Amygdala (tissue), 56 donors: ENCODE measurements at regions not wholly inside any gene's neighbourhood (a gene's known extent, or its start where the extent isn't known, plus 50 kb on each side); places are given as distances from the start of the nearest gene placed in this dataset.

Experiments used
- DNase-seq, 56 donors: peaks; one replicate each; lab custom pipeline; 2025; lab: John Stamatoyannopoulos, UW

DNA sequence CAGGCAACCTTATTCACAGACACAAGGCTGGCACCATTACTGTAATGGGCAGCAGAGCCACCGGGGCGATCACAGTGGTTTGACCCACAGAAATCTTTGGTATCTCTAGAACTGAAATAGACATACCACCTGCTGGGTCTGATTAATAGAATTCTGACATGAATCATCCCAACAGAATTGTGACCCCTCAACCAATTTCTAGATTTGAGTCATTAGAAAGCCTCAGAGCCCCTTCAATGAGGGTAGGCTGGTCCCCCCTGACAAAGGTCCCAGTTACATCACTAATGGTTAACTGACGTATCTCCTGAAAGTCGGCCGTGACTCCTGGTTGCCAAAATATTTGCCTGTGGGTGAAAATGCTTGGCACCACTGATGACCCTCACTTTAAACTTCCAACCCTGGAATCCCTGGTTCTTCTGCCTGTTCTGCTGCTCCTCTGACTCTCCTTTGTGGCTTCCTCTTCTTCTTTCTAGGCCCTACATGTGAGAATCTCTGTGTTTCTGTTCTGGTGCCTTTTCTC is 124.9 kb upstream of the ARID1B start:
- no peak for DNase-seq

DNA sequence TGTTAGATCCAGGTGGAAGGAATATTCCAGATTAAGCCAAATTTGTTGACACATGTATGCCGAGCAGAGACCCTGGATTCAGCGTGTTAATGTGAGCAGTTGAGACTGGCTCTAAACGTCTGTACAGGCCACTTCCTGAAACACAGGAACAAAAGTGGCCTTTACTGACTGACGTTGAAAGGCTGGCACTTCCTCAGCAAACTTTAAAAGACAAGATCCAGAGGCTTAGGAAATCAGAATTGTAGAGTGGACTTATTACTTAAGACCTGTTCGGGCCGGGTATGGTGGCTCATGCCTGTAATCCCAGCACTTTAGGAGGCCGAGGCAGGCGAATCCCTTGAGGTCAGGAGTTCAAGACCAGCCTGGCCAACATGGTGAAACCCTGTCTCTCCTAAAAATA is 125.7 kb upstream of the ARID1B start:
- DNase-seq, result no peak

DNA sequence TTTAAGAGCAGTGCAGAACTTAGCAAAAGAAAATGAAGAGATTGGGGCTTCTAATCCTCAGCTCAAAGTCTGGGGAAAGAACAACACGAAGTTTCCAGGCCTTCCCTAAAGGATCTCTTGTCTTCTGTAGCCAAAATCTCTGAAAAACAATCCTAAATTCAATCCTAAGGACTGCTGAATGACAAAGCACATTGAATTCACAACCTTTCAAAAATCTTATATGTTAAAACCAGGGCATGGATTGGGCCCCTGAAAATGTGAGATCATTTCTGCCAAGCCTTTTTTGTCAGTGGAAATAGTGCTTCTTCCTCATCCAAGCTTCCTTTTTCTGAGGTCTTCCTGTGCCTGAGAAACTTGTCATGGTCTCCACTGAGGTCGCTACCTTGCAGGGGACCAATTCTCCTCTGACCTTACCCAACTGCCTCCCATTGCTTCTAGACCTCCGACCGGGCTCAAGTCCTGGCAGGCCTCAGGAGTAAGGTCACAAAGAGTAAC is 126.2 kb upstream of the ARID1B start:
- DNase-seq, result no peak

DNA sequence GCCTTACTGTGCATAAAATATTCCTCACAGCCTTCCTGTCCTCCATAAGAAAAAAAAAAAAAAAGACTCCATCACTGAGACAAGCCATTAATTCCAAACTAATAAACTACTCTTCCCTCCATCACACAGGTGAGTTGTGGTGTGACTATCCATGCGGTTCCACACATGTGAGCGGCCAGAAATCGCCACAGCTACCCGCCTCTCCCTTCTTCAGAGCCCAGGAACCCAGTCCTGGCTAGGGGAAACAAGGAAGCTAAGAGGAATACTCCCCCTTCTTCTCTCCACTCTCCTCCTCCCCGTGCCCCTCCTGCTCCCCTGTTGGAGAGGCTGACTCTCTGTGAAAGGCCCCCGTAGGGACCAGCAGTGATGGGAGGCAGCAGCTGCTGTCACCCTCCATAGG is 128.6 kb upstream of the ARID1B start:
- no peak for DNase-seq

DNA sequence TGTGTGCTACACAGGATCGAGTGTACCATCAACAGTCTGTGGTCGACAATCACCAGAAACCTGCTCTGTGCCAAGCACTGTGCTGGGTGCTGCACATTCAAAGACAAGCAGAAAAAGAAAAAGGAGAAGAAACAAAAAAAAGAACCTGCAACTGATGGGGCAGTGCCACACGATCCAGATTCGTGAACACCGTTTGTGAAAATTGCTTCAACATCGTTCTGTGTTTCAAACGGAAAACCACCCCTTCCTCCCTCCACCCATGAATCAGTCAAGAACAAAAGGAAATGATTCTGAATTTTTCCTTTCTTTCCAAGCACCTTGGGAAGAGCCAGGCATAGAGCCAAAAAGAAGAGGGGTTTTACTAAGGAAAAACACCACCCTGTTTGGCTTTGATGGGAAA is 129.2 kb upstream of the ARID1B start:
- no peak for DNase-seq

DNA sequence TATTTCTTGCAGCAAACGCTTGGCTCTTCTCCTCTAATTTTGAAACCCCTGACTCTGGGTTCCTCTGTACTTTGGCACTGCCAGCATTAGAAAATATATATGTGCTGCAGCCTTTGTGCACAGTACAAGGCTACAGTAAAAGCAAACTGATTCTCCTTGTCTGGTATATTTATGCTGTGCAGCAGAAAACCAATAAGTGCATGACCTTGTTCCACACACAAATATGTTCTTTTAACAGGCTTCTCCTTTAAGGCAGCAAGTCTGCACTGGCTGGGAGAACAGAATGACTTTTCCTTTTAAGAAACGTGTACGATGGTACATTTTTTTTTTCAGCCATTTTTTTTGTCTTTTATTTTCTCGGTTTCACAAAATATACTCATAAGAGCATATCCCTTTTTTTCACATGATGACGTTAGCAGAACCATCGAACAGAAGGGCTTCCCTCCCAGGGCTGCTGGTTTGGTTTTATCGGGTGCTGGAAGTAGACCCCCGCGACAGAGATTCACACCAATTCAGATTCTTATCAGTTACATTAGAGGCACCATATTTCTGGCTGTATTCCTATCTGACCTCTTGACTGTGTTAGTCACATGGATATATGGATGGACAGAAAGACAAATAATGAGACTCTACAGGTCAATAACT is 129.9 kb upstream of the ARID1B start:
- no peak for DNase-seq

DNA sequence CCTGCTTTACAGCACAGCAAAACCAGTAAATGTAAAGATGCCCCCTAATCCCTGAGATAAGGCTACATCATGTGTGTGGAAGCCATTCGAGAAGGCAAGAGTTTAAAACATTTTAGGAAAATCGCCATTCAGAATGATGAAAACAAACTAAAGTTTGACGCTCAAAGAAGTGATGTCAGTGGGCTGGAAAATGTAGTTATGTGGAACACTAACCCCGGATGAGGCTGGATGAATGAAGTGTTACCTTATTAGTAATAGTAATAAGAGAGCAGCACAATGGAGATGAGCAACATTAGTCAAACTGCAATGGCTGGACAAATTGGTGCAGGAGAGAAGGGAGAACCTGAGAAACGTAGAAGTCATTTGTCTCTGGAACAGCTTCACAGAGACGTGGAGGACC is 130.7 kb upstream of the ARID1B start:
- DNase-seq, result no peak

DNA sequence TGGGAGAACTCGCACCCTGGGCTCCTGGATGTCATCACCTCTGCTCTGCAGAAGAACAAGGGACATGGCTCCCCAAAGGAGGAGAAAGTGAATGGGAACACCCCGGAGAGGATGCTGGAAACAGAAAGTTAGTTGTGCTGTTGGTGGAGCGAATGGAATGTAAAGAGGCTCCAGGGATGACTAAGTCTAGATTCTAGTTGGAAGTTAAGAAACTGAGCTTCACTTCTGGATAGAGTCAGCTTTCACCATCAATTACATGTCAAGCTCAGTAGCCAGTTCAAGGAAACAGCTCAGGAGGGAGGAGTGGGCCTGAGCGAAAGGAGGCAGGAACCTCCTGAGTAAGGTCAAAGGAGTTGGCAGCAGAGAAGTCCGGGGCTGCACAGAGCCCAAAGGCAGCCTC is 132.1 kb upstream of the ARID1B start:
- no peak for DNase-seq

DNA sequence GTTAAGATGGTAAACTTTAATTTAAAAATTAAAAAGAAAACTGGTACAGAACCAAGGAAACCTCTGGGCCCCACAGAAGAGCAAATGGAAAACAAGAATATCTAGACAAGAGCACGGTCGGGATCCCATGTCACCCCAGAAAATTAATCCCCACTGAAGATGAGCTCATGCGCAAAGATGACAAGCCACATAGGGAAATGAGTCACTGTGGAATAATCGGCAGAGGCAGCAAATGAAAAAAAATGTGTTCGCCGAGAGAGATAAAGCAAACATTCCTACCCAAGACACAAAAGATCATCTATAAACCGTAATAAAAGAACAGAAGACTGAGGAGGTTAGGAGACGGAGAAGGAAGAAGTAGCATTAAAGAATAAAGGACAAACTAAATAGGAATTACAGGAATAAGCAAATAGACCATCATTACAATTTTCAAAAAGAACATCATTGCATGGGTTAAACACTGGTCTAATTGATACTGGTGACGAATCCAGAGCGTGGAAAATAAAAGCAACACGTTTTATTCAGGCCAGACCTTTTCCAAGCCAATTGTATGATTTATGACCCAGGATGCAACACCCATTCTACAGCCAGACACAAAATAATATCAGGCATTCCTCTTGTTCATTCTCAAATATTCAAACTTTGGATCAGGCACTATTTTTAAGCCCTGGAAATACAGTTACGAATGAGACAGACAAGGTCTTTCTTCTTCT is 138.0 kb upstream of the ARID1B start:
- DNase-seq, result no peak

DNA sequence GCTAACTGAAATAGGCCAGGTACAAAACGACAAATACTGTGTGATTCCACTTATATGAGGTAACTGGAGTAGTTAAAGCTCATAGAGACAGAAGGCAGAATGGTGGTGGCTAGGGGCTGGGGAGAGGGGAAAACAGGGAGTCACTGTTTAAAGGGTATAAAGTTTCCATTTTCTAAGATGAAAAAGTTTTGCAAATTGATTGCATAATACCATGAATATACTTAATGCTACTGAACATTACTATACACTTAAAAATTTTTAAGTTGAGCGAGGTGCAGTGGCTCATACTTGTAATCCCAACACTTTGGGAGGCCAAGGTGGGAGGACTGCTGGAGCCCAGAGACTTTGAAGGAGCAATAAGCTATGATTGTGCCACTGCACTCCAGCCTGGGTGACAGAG is 138.6 kb upstream of the ARID1B start:
- DNase-seq, result no peak

DNA sequence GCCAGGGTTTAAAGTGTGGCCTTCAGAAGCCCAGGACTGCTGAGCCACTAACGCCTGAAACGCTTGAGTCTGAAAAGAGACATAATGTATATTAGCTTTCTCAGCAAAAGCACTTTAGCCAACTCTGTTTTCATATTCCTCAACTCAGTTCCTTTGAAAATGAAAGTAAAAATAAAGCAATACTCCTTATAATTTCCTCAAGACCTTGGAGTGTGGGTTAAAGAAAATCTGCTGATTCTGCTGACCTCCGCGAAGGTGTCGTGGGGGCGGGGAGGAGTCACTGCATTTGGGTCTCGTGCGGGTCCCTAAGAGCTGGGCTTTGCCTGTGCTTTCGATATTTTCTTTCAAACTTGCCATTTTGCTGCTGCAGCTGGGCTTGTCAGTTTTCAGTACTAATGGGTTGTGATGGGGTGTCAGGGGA is 142.2 kb upstream of the ARID1B start:
- no peak for DNase-seq

DNA sequence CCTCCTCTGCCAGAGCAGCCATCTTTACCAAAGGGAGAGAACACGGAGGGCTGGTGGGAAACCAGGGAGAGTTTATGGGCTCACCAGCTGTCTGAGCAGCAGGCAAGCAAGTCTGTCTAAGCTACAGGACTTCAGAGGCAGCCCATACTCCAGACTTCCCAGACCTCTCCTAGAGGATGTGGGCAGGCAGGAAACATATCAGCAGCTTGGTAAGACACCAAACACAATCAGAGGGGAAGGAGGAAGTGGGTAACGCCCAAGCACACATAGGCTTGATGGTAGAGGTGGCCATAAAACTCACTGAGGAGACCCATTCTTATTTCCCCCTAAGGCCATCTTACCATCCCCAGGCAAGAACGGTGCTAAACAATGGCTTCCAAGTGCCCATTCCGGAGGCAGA is 143.1 kb upstream of the ARID1B start:
- DNase-seq, result no peak

DNA sequence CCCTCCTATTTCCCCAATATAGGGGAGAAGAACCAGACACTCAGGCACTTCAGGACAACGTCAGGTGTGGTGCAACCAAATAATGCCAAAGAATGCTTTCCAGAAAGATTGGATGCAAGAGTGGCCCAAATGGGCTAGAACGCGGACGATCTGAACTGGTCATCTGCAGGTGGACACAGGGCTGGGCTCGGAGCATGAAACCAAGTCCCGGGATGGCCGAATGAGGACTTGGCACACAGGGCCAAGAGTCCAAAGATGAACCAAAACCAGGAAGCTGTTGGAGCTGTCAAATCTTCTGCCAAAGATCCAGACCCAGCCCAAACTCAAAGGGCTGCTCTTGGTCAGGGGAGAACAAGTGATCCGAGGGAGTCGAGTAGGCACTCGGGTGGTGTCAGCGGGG is 143.9 kb upstream of the ARID1B start:
- no peak for DNase-seq

DNA sequence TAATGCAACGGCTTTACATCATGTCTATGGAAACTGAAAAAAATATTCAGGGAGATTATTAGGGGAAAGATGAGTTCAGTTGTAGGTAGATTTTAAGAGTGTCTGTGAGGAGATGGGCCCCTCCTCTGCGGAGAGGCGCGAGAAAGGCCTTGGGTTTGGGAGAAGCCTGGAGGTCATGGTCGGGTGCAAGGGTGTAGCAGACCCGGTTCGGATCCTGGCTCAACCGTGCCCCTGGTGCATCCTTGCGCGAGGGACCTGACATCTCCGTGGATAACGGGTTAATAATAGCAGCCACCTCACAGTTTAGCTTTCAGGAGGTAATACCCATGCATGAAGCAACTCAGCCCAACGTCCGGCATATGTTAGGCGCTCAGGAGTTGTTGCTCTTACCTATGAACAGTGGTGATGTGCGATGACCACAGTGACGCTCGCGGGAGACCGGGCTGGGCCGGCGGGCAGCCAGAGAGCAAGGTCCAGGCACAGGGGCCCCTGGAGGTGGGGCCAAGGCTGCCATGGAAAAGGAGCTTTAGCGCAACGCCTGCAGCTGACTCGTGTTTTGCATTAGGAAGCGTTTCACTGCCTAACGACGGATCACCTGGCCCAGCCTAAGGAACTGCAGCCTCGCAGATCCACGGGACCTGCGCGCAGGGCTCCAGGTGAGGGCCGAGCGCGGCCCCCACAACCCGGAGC is 146.4 kb upstream of the ARID1B start:
- DNase-seq, result no peak

DNA sequence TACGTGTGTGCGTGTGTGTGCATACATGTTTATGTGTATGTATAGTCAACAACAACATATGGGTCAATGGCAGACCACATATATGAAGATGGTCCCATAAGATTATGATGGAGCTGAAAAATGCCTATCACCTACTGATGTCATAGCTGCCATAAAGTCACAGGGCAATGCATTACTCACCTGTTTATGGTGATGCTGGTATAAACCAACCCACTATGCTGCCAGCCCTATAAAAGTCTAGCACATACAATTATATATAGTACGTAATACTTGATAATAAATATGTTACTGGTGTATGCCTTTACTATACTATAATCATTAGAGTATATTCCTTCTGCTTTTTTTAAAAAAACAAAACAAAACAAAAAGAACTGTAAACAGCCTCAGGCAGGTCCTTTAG is 148.4 kb upstream of the ARID1B start:
- DNase-seq, result no peak

DNA sequence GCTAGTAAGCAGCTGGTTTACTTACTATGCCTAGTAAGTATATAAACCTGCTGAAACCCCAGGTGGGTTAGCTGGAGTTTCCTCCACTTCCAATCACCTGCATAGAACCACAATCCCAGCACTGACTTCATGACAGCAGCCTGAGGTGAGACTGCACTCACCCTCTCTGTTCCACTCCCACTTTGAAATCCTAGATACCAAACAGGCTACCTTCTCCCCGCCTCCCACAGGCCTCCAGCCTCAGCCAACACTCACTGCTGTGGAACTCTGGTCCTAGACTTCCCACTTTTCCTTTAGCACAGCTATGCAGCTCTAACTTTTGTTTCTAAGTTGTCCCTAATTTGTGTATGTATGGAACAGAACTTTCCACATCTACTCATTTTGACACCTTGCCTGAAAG is 149.7 kb upstream of the ARID1B start:
- DNase-seq, result no peak

DNA sequence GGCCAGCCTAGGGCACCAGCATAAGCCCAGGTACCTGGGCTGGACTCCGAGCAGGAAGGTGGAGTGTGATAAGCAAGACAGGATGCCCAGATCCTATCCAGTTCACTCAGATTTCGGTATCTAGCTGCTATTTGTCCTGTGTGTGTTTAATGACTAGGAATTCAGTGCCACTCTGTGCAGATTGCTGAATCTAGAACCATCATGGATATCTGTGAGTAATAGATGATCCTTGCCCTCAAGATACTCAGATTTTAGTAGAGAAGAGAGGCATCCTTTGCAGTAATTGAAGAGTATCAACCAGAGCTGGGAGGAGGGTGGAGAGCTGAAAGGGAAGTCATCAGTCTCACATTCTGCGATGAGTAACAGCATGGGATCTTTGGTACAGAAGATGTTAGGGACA is 155.0 kb upstream of the ARID1B start:
- no peak for DNase-seq

DNA sequence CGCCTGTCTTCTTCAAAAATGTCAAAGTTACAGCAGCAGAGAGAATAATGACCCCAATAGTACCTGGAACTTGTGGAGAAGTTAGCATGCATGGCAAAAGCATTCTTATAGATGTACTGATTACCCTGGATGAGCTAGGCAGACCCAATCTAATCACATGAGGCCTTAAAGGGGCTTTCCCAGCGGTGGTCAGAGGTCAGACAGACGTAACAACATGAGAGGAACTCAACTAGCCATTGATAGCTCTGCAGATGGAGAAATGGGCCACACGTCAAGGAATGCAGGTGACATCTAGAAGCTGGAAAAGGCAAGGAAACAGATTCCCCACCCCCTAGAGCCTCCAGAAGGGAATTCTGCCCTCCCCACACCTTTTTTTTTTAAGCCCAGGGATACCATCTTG is 156.8 kb upstream of the ARID1B start:
- DNase-seq, result no peak

DNA sequence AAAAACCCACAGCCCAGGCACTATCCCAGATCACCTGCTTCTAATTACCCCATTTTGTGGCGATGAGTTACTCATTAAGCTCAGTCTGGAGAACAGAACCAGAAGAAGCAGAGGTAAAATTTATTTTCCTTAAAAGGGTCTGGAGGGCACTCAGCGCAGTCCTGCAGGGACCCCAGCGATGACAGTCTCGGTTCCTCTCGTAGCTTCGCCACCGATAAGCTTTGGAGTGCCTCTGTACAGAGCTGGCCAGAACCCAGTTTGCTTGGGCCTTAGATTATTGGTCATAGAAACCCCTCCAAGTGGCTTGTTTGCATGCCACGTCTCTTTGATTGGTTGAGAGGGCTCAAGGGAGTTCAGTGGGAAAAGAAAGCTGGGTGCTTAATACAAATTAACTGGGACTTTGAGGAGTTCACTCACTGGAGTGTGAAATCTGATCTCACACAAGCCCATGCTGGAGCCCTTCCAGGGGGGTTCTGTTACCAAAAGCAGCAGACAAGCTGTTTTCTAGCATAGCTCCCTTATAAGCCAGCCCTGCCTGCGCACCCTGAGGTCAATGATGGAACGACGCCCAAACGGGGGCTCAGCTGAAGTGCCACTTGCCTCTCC is 158.5 kb upstream of the ARID1B start:
- no peak for DNase-seq

DNA sequence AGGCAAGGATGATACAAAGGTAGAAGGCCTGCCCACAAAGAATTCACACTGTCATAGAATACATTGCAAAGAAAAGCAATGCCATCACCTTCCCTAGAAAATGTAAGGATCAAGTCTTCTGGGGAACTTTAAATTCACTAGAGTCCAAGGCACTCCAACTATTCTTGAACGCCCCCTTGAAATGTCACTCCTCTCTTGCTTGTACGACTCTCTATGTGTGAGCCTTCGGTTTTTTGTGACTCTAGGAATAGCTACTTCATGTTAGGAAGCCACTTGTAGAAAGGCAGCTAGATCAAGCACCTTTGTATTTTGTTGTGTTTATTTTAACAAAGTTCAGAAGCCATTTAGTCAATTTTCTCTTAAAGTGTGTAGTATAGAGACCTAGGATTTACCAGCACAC is 159.2 kb upstream of the ARID1B start:
- no peak for DNase-seq

DNA sequence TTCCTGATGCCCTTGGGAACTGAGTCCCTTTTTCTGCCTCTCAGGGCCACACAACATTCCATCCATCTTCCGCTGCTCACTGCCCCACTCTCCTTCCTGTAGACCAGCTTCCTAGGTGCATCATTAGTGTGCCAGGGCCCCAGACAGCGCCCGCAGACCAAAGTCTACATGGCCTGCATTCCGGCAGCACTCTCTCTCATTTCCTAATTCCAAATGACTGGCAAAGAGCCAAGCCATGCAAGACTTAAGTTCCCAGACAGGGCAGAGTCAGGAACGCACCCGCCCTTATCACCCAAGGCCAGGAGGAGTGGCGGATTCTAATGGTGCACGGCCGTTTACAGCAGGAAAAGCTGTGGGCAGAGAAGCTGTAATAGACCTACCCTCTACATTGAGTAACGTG is 159.8 kb upstream of the ARID1B start:
- no peak for DNase-seq
